WTC11 (cell line): ENCODE measurements at regions not wholly inside any gene's neighbourhood (a gene's known extent, or its start where the extent isn't known, plus 50 kb on each side); places are given as distances from the start of the nearest gene placed in this dataset.

Experiments used
- ATAC-seq: fragments of 200-7000 bp; cut with Tn5 transposase; 2 replicates; pipeline ENCODE4 v1.10.0; 2021; ENCODE audit warnings: mild to moderate bottlenecking, moderate library complexity
- CTCF ChIA-PET: fragments of 300-600 bp; sonication (Branson Sonifier 250); formaldehyde crosslinking; loops from one replicate; lab custom pipeline; 2021; ENCODE audit warnings: antibody characterized with exemption; lab: Charles Lee
- POLR2A ChIA-PET: fragments of 350-600 bp; sonication (Branson Sonifier 250); formaldehyde crosslinking; loops from one replicate; lab custom pipeline; 2021; ENCODE audit warnings: antibody characterized with exemption; lab: Charles Lee
- DNase-seq: peaks from one replicate; pipeline ENCODE4 v3.0.0; 2021; ENCODE audit warnings: low spot score
- H3K27ac Mint-ChIP-seq: 2 replicates; pipeline ENCODE4 v1.8.0; 2021; ENCODE audit warnings: mixed read lengths
- H3K27me3 Mint-ChIP-seq: 2 replicates; pipeline ENCODE4 v1.8.0; 2021; ENCODE audit warnings: low read depth, mild to moderate bottlenecking, moderate library complexity, mixed read lengths
- H3K36me3 Mint-ChIP-seq: 2 replicates; pipeline ENCODE4 v1.8.0; 2021; ENCODE audit warnings: mixed read lengths
- H3K4me1 Mint-ChIP-seq: 2 replicates; pipeline ENCODE4 v1.8.0; 2022; ENCODE audit warnings: mixed read lengths
- H3K4me3 Mint-ChIP-seq: 2 replicates; pipeline ENCODE4 v1.8.0; 2021; ENCODE audit warnings: mild to moderate bottlenecking, moderate library complexity, mixed read lengths
- H3K9me3 Mint-ChIP-seq: 2 replicates; pipeline ENCODE4 v1.8.0; 2021; ENCODE audit warnings: mixed read lengths
- AFF4 ChIP-seq: sonication (generic); formaldehyde crosslinking; IDR thresholded peaks from 2 replicates; pipeline ENCODE4 v1.8.1; 2023; ENCODE audit warnings: mild to moderate bottlenecking, missing genetic modification reagents, borderline replicate concordance
- AR ChIP-seq: fragments of 250-450 bp; sonication (Bioruptor Pico); IDR thresholded peaks from 2 replicates; pipeline ENCODE4 v1.9.0; 2021; ENCODE audit warnings: mild to moderate bottlenecking
- ATF1 ChIP-seq: sonication (generic); formaldehyde crosslinking; IDR thresholded peaks from 2 replicates; pipeline ENCODE4 v1.8.1; 2023; ENCODE audit warnings: mild to moderate bottlenecking, moderate library complexity, missing genetic modification reagents
- CBFB ChIP-seq: sonication (generic); formaldehyde crosslinking; IDR thresholded peaks from 2 replicates; pipeline ENCODE4 v1.8.1; 2022; ENCODE audit warnings: mild to moderate bottlenecking, low read depth, missing genetic modification reagents
- E2F1 ChIP-seq: sonication (generic); formaldehyde crosslinking; IDR thresholded peaks from 2 replicates; pipeline ENCODE4 v1.8.0; 2022; ENCODE audit warnings: mild to moderate bottlenecking, missing genetic modification reagents
- JAZF1 ChIP-seq: fragments of 250-450 bp; sonication (Bioruptor Pico); IDR thresholded peaks from 2 replicates; pipeline ENCODE4 v1.9.0; 2021; ENCODE audit warnings: moderate library complexity, mild to moderate bottlenecking, inconsistent platforms
- KAT7 ChIP-seq: sonication (generic); formaldehyde crosslinking; IDR thresholded peaks from 2 replicates; pipeline ENCODE4 v1.8.1; 2023; ENCODE audit warnings: missing genetic modification reagents, mild to moderate bottlenecking, borderline replicate concordance
- MYBL2 ChIP-seq: sonication (generic); formaldehyde crosslinking; IDR thresholded peaks from 2 replicates; pipeline ENCODE4 v1.8.1; 2023; ENCODE audit warnings: mild to moderate bottlenecking, moderate library complexity, missing genetic modification reagents
- NR1H2 ChIP-seq: sonication (generic); formaldehyde crosslinking; IDR thresholded peaks from 2 replicates; pipeline ENCODE4 v1.9.0; 2021; ENCODE audit warnings: mild to moderate bottlenecking, moderate library complexity, missing genetic modification reagents
- PRRX2 ChIP-seq: fragments of 250-450 bp; sonication (Bioruptor Pico); IDR thresholded peaks from 2 replicates; pipeline ENCODE4 v1.8.0; 2021; ENCODE audit warnings: mild to moderate bottlenecking
- SMAD3 ChIP-seq: sonication (generic); formaldehyde crosslinking; IDR thresholded peaks from 2 replicates; pipeline ENCODE4 v1.8.0; 2022; ENCODE audit warnings: missing genetic modification reagents, mild to moderate bottlenecking, borderline replicate concordance
- SMAD4 ChIP-seq: sonication (generic); formaldehyde crosslinking; IDR thresholded peaks from 2 replicates; pipeline ENCODE4 v1.8.0; 2022; ENCODE audit warnings: mild to moderate bottlenecking, missing genetic modification reagents
- SOX15 ChIP-seq: fragments of 250-450 bp; sonication (Bioruptor Pico); IDR thresholded peaks from 2 replicates; pipeline ENCODE4 v1.9.0; 2021; ENCODE audit warnings: mild to moderate bottlenecking
- ZNF317 ChIP-seq: sonication (generic); formaldehyde crosslinking; IDR thresholded peaks from 2 replicates; pipeline ENCODE4 v1.8.1; 2023; ENCODE audit warnings: low read depth, mild to moderate bottlenecking, moderate library complexity, missing genetic modification reagents, borderline replicate concordance
- TF ChIP-seq, protein P1 (sequence below): sonication (generic); formaldehyde crosslinking; IDR thresholded peaks from 2 replicates; pipeline ENCODE4 v1.8.1; 2023; ENCODE audit warnings: mild to moderate bottlenecking, missing genetic modification reagents
- TF ChIP-seq, protein P2 (sequence below): sonication (generic); formaldehyde crosslinking; conservative IDR thresholded peaks from 2 replicates; pipeline ENCODE4 v1.8.1; 2023; ENCODE audit warnings: mild to moderate bottlenecking, low read depth, missing genetic modification reagents, moderate library complexity
- TF ChIP-seq, protein P3 (sequence below): sonication (generic); formaldehyde crosslinking; IDR thresholded peaks from 2 replicates; pipeline ENCODE4 v1.8.1; 2023; ENCODE audit warnings: mild to moderate bottlenecking, missing genetic modification reagents, moderate library complexity
- TF ChIP-seq, protein P4 (sequence below): fragments of 250-450 bp; sonication (Bioruptor Pico); IDR thresholded peaks from 2 replicates; pipeline ENCODE4 v1.9.0; 2021; ENCODE audit warnings: moderate library complexity, mild to moderate bottlenecking, inconsistent platforms, borderline replicate concordance

DNA sequence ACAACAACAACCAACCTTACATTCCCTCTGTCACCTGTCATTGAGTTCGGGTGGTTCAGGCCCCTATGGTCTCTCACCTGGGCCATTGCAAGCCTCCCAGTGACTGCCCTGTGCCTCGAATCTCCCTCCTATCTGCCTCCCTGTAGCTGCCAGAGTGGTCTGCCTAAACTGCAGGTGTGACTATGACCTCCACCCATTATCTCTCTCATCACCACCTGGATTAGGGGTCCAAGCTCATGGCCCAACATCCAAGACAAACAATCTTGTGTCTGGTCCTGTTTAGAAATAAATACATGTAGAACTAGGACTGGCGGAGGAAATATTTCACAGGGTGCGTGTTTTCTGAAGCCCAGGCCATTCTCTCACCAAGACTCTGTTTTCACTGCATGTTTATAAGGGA, 146.6 kb downstream of the HERPUD2 start (continued):
- TF ChIP-seq, protein P1, sequence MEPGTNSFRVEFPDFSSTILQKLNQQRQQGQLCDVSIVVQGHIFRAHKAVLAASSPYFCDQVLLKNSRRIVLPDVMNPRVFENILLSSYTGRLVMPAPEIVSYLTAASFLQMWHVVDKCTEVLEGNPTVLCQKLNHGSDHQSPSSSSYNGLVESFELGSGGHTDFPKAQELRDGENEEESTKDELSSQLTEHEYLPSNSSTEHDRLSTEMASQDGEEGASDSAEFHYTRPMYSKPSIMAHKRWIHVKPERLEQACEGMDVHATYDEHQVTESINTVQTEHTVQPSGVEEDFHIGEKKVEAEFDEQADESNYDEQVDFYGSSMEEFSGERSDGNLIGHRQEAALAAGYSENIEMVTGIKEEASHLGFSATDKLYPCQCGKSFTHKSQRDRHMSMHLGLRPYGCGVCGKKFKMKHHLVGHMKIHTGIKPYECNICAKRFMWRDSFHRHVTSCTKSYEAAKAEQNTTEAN: no peak

GRCh38 chr7:35546691-35547429, 148.1 kb downstream of the HERPUD2 start:
- Mint-ChIP-seq H3K36me3 (no peaks in the 10 kb centered on the region), H3K4me1 (no peaks in the 10 kb centered on the region), H3K27ac (no peak overlapping the region), H3K4me3 (no peak overlapping the region), H3K27me3 (no peaks in the 10 kb centered on the region; the same call in 1 of the 2 replicates), H3K9me3 (no peaks in the 10 kb centered on the region)
- DNase-seq (no peak), ATAC-seq (no peak)
- no peak for TF ChIP-seq ZNF317
- TF ChIP-seq NR1H2 (CRISPR knock-in tag): no peak
- TF ChIP-seq E2F1 (CRISPR knock-in tag): no peak
- no peak for TF ChIP-seq MYBL2 (CRISPR knock-in tag)
- no peak for TF ChIP-seq SOX15 (CRISPR knock-in tag)
- ChIA-PET CTCF (interaction anchor here (1.3 kb wide), 1 partner anchor 77 kb away, joined by 4 read pairs; no protein-coding TSS in a partner anchor), POLR2A (no interaction called here)

GRCh38 chr7:35545831-35546230, 149.1 kb downstream of the HERPUD2 start:
- Mint-ChIP-seq H3K9me3 (no peaks in the 10 kb centered on the region), H3K27me3 (no peaks in the 10 kb centered on the region; the same call in 1 of the 2 replicates), H3K27ac (no peak overlapping the region), H3K36me3 (no peaks in the 10 kb centered on the region), H3K4me3 (no peak overlapping the region), H3K4me1 (no peaks in the 10 kb centered on the region)
- POLR2A ChIA-PET: no interaction called here
- CTCF ChIA-PET: no interaction called here
- ATAC-seq (no peak), DNase-seq (no peak)
- no peak for TF ChIP-seq JAZF1
- no peak for TF ChIP-seq PRRX2 (CRISPR knock-in tag)
- no peak for TF ChIP-seq CBFB (CRISPR knock-in tag)
- TF ChIP-seq, protein P2, sequence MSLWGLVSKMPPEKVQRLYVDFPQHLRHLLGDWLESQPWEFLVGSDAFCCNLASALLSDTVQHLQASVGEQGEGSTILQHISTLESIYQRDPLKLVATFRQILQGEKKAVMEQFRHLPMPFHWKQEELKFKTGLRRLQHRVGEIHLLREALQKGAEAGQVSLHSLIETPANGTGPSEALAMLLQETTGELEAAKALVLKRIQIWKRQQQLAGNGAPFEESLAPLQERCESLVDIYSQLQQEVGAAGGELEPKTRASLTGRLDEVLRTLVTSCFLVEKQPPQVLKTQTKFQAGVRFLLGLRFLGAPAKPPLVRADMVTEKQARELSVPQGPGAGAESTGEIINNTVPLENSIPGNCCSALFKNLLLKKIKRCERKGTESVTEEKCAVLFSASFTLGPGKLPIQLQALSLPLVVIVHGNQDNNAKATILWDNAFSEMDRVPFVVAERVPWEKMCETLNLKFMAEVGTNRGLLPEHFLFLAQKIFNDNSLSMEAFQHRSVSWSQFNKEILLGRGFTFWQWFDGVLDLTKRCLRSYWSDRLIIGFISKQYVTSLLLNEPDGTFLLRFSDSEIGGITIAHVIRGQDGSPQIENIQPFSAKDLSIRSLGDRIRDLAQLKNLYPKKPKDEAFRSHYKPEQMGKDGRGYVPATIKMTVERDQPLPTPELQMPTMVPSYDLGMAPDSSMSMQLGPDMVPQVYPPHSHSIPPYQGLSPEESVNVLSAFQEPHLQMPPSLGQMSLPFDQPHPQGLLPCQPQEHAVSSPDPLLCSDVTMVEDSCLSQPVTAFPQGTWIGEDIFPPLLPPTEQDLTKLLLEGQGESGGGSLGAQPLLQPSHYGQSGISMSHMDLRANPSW (CRISPR knock-in tag): no peak
- no peak for TF ChIP-seq SMAD4 (CRISPR knock-in tag)
- TF ChIP-seq, protein P3, sequence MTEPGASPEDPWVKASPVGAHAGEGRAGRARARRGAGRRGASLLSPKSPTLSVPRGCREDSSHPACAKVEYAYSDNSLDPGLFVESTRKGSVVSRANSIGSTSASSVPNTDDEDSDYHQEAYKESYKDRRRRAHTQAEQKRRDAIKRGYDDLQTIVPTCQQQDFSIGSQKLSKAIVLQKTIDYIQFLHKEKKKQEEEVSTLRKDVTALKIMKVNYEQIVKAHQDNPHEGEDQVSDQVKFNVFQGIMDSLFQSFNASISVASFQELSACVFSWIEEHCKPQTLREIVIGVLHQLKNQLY (CRISPR knock-in tag): no peak
- no peak for TF ChIP-seq ATF1
- no peak for TF ChIP-seq AR (CRISPR knock-in tag)
- TF ChIP-seq AFF4 (CRISPR knock-in tag): no peak
- TF ChIP-seq KAT7 (CRISPR knock-in tag): no peak
- TF ChIP-seq, protein P4, sequence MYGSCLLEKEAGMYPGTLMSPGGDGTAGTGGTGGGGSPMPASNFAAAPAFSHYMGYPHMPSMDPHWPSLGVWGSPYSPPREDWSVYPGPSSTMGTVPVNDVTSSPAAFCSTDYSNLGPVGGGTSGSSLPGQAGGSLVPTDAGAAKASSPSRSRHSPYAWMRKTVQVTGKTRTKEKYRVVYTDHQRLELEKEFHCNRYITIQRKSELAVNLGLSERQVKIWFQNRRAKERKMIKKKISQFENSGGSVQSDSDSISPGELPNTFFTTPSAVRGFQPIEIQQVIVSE: no peak
- no peak for TF ChIP-seq SMAD3 (CRISPR knock-in tag)
